T1000 (cell line): ENCODE measurements at regions not wholly inside any gene's neighbourhood (a gene's known extent, or its start where the extent isn't known, plus 50 kb on each side); places are given as distances from the start of the nearest gene placed in this dataset.
"Not testable (repeated sequence)": the region's sequence is repeated elsewhere in the genome, so short reads cannot be mapped to it uniquely, and the experiment has no call there.

Source experiments
- DNase-seq: peaks from one replicate; lab custom pipeline; 2025; ENCODE audit warnings: mixed read lengths; lab: John Stamatoyannopoulos, UW

DNA sequence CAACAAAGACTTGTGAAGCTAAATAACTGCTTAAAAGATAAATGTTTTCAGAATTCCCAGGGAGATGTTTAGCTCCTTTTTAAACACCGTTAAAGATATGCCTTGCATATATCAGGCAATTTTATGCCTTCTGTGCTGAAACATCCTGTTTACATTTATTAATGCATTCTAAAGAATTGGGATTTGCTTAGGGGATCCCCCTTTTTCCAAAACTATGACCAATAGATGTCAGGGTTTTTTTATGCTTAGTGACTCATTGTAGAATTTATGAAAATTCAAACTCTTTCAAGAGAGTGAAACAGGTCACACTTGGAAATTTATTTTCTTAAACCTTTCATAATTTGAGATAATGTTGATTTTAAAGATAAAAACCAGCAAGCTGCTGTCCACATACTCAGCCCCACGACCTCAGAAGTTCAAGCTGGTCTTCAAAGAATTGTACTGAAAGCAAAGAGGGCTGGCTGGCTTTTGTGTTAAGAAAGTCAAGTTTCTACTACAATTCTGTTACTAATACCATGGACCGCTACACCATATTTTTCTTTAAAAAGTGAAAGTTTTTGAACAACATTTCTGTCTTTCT is 411.8 kb downstream of the ETV1 start:
- no peak for DNase-seq

DNA sequence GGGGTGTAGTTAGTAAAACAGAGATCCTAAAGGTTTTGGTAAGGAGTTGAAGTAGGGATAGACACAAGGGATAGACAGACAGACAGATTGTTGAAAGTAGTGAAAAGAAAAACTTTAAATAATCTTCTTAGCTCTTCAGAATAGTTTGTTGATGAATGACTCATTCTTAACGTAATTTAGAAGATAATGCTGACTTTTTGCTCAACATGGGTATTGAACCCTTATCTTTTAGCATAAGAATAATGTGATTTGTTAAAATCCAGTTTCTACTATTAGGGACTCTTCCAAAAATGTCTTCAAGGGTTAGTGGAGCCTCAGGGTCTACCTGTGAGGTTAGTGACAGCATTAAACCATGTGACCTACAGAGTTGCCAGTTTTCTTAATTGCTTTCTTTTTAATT is 411.2 kb downstream of the ETV1 start:
- DNase-seq = no peak

DNA sequence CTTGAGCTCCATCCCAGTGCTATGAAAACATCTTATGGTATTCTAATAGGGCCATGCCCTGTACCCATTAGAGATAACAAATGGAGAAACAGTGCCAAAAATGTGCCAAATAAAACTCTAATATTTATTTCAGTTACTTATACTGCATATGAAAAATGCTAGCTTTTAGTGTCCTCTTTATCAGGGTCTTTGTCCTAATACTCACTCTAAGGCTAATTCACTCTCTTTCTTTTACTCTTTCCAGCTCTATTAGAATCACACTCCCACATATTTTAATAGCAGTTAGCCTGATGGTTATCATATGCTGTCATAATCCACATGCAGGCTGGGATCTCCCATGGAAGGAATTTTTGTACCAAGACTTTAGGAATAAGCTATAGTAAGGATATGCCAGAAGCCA is 408.4 kb downstream of the ETV1 start:
- DNase-seq = no peak

DNA sequence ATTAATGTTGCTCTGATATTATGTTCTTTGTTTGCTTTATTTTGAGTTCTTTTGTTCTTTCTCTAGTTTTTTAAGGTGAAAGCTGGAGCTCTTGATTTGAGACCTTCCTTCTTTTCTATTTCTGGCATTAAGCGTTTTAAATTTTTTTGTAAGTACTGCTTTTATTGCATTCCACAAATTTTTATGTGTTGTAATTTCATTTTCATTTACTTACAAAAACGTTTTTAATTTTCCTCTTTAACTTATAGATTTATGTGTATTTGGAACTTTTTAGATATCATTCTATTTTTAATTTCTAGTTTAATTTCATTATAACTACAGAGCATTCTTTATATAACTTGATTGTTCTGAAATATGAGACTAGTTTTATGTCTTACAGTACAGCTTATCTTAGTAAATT is 395.6 kb downstream of the ETV1 start:
- DNase-seq = no peak

DNA sequence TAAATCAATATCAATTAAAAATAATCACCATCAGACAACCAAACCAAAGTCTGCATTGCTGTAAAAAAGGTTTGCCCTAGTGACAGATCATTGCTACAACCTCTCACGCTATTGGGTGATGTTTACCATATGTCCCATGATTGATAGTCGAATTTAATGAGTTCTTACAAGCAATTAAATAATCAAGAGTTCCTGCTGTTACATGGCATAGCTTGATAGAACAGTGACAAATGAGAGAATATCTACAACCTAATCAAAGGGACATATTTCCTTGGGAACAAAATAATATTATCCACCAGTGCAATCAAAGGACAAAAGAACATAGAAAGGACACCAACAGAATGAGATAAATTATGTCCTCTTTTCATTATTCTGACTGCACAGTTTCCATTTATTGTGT is 387.4 kb downstream of the ETV1 start:
- DNase-seq = no peak

DNA sequence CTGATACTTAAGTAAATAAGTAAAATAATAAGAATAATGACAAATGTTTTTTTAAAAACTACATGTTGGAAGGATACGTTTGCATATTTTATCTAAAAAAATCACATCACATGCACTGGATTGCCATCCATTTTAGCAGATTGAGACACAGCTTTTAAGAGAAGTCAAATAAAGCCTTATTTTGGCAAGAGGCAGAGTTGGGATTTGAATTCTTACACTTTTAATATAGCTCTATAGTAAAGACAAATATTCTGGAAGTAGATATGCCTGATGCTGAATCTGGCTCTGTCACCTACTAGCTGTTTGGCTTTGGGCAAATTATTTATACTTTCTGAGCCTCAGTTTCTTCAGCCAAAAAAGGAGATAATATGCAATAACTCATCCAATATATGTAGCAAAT is 386.4 kb downstream of the ETV1 start:
- no peak for DNase-seq

DNA sequence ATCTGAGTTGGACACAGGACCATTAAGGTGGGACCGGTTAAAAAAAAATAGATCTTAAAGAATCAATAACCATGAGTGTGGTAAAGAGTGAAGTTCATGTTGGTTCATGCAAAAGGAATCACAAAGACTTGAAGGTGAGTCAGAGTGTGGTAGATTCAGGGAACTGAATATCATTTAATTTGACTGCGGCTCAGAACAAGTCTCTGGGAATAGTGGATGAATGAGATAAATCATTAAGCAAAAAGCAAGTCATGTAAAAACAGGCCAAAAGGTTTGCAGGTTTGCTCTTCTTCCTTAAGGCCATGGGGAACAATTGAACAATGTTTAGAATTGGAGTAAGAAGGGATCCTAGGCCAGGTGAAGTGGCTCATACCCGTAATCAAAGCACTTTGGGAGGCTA is 385.8 kb downstream of the ETV1 start:
- DNase-seq = no peak

DNA sequence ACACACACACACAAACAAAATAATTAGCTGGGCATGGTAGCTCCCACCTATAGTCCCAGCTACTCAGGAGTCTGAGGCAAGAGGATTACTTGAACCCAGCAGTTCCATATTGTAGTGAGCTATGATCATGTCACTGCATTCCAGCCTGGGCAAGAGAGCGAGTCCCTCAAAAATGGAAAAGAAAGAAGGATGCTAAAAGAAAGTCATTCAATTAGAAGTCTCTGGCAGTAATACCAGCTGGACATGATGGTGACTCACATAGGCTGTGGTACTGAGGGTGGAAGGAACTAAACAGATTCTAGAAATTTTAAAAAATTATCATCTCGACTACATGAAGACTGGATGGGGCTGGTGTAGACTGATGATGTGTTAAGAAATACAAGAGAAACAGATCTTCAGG is 385.3 kb downstream of the ETV1 start:
- DNase-seq = no peak

DNA sequence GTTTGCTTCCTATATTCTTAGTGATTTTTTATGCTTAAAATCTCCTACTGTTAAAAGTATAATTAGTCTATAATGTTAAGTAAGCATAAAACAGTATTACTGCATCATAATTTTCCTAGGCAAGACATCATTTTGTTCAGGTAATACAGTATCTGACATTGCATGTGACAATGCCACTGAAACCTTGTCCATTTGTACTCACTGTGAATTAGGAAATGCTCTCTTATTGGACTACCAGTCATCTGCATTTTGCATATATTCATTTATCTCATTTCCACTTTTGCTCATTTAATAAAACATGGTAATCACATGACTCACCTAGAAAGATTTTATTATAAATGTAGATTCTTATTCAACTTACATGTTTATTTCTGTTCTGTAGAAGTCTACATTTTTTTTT is 379.1 kb downstream of the ETV1 start:
- no peak for DNase-seq

DNA sequence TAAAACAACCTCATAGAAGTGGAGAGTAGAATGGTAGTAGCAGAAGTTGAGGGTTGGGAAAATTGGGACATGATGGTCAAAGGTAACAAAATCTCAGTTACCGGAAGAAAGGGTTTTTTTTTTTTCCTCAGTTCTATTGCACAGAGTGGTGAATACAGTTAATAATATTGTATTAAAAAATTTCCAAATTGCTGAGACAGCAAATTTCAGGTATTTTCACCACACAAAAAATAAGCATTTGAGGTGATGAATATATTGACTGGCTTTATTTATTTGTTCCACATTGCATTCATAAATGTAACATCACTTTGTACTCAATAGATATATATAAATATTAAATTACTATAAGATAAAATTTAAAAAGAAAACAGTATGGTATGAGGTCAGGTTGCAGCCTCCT is 373.8 kb downstream of the ETV1 start:
- no peak for DNase-seq

DNA sequence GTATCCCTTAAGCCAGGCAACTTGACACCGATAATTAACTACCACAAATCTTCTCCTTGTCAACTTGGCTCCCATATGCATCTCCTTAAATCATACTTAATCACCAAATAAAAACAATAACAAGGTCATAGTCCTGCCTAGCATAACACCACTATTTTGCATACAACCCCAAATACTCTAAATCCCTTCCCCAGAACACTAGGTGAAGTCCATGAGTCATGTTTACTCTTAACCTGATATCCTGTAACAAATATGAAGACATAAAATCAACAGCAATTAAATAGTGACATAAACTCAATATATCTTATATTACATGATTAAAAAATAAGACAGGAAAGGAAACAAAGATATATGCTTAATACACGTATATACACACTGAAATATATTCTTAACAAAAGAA is 362.0 kb downstream of the ETV1 start:
- no peak for DNase-seq

DNA sequence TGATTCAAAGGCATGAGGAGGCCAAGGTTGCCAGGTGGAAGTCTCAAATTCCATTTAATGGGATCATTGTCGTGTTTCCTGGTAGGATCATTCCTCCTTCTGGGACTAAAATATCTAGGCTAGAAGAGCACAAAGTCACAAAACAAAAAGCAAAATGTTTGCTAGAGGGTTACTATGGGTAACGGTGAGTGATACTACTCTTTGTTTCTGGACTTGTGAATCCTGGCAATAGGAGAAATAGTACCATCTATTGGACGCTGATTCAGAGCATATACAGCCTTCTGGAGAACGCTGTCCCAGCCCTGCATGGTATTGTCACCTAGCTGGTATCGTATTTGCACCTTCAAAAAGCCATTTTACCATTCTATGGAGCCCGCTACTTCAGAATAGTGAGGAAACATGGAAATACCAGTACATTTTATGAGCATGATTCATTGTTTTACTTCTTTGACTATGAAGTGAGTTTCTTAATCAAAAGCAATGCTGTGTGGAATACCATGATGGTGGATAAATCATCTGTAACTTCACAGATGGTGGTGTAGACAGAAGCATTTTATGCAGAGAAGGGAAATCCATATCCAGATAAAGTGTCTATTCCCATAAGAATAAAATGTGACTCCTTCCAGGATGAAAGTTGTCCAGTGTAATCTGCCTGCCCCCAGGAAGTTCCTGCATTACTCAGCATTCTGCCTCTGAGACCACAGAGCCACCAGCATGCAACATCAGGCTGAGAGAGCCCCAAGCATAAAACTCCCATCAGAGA is 361.0 kb downstream of the ETV1 start:
- DNase-seq = peak; percentile 14

DNA sequence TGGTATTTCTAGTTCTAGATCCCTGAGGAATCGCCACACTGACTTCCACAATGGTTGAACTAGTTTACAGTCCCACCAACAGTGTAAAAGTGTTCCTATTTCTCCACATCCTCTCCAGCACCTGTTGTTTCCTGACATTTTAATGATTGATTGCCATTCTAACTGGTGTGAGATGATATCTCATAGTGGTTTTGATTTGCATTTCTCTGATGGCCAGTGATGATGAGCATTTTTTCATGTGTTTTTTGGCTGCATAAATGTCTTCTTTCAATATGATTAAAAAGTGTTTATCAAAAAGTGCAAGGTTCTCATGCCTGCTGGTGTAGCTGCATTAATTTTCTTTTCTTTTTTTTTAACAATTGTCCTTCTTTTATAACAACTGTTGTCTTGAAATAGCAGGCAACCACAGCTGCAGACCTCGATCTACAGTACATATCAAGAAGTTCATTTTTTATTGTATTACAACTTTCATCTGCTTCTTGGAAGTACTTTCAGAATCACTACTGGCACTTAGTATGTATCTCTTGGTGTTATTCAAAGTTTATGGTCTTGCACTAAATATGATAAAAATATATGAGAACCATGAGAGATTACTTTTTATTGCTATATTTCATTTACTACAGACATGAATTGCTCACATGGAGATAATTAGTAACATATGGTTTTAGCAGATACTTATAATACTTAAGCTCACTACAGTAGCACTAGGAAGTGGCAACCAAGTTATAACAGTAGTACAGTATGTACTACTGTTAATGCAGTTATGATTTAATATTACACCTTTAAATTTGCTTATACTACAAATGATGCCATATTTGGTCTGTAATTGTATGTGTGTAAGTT is 358.0 kb downstream of the ETV1 start:
- DNase-seq = not testable (repeated sequence)

DNA sequence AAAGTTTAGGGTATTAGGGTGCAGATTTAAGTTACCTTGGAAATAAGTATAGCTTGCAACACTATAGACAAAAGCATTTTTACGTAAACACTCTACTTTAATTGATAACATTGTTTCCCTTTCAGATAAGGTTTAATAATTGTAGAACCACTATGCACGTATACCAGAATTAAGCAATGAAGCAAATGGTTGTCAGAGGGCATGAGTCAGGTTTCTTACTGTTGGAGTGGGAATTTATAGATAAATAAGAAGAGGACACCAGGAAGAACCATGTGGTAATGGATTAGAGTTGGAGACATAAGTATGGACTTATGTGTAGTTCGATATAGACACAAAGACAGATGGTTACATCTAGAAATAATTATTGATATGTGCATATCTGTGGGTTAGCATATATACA is 355.6 kb downstream of the ETV1 start:
- no peak for DNase-seq

DNA sequence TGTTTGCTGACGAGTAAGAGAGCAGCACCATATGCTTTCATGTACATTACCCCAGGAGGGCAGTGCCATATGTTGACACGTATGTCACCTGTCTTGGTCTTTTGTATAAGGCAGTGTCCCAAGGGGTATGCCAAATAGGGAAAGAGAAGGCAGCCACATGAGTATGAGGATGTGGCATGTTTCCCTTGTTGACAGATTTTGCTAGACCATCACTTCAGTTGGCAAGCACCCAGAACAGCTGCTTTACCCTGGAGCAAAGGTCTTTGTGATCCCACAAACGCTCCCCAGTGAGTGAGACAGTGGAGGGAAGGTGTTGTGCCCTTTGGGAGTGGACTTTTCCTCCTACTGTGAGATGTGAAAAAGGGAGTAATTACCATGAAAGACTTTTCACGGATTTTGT is 350.1 kb downstream of the ETV1 start:
- DNase-seq = no peak

DNA sequence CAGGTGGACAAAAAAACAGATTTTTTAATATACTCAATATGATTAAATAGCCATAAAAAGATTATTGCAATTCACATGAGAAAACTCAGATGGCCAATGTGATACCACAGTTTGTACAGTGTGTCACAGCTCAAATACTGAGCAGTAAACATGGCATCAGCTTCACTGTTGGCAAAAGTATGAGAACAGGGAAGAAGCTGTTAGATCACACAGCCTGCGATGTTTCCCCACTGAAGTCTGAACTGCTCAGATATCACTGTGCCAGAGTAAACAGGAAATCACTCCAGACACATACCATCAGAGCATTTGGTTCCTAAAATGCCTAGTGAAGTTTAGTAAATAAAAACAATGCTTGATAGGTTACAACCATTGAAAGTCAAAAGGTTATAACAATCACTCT is 347.8 kb downstream of the ETV1 start:
- DNase-seq = no peak

DNA sequence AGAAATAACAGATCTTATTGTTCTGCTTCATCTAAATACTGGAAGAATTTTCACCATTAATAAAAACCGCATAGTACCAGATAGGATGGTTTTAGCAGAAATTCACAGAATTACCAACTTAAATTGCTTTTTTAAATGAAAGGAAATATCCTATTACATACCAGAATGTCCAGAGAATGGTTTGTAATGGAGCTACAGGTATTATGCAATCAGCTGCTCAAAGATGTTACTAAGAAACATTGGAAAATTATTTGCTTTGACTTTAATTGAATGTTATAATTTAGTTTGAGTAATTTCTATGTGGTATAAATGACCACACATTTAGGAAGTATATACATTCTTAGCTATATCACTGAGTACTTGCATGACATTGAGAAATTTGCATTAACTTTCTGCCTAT is 338.3 kb downstream of the ETV1 start:
- no peak for DNase-seq

DNA sequence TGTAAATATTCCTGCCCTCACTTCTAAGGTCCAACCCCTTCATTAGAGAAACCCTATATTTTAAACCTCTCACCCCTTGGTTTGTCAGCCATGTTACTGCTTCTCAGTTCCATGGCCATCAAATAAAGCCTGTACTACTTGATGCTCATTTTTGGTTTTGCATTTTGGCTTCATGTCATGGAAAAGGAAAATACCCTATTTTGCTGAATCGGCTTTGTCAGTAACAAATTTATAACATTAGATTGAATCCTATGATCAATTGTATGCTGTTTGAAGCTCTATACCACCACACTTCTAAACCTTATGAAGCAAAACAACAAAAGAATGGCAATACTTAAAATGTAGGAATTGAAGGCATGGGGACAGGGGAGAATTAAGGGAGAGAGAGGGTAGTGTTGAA is 333.1 kb downstream of the ETV1 start:
- DNase-seq = no peak

DNA sequence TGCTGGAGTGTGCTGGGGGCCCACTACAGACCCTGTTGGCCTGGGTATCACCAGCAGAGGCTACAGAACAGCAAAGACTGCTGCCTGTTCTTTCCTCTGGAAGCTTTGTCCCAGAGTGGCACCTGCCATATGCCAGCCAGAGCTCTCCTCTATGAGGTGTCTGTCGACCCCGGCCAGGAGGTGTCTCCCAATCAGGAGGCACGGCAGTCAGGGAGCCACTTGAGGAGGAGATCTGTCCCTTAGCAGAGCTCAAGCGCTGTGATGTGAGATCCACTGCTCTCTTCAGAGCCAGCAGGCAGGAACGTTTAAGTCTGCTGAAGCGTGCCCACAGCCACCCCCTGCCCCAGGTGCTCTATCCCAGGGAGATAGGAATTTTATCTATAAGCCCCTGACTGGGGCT is 316.2 kb downstream of the ETV1 start:
- DNase-seq = no peak

DNA sequence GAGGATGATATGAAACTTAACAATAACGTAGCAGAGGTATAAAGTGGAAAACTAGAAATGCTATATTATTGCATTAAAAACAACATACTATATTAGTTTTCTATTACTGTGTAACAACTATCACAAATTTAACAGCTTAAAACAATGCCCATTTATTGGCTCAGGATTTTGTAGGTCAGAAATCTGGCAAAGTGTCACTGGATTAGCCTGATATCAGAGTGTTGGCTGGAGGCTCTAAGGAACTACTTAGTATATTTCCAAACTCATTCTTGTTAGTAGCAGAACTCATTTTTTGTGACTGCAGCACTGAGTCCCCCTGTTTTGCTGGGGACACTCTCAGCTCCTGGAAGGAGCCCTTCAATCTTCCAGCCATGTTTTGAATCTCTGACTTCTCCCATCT is 306.8 kb downstream of the ETV1 start:
- no peak for DNase-seq

DNA sequence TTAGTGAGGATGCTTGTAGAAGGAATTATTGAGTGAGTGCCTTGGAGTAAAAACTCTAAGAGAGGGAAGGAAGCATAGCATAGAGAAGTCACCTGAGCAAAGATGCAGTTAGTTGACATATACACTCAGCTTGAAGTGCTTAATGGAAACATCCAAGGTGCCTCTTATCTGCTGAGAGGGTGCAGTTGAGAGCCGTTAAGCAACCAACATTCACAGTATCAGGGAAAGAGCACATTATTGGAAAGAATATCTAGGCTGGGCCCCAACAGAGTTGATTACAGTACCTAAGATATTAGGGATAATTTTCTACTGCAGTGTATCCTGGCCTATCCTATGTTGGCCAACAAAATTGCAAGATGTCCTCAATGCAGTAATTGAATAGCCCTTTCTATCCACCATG is 302.0 kb downstream of the ETV1 start:
- DNase-seq = no peak

DNA sequence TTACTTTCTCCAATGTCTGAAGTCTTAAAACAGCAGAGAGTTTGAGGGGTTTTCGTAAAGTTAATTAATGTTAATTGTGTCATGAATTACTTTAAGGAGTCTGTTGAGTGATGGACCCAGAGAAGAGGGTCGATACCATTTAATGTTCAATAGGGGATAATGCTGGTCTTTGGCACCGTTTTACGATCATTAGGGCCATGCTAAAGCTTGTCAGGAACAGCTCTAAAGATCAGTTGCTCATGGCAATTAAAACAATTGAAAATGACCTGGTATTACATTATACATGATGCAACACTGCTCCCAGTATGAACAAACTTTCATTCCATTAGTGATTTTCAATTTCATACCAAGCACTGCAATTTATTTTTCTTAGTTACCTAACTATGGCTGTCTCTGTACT is 296.9 kb downstream of the ETV1 start:
- no peak for DNase-seq

DNA sequence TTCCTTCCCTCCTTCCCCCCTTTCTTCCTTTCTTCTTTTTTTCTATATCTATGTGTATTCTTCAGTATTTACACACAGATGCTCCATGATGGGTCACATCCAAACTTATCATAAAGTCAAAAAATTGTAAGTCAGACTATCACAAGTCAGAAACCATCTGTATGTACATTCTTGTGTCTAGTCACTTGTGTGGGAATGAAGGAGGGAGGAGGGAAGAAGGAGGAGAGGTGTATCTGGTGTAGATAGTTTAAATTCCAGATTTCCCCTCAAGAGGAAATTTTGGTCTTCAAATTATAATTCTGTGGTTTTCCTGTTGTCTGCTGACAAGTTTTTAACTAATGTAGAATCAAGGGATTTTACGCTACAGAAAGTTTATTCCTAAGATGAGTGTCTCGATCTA is 287.2 kb downstream of the ETV1 start:
- no peak for DNase-seq
